A673 (cell line): ENCODE measurements at regions not wholly inside any gene's neighbourhood (a gene's known extent, or its start where the extent isn't known, plus 50 kb on each side); places are given as distances from the start of the nearest gene placed in this dataset.

ENCODE experiments used
- BruUV-seq: library from RNA; stranded (reverse); fragments of 400-500 nt; replicated peaks from 2 replicates; lab custom pipeline; 2021; lab: Mats Ljungman, UMichigan
- CTCF ChIA-PET: fragments of 300-600 bp; sonication (Branson Sonifier 250); formaldehyde crosslinking; loops from one replicate; lab custom pipeline; 2022; ENCODE audit warnings: antibody characterized with exemption; lab: Charles Lee
- POLR2A ChIA-PET: fragments of 300-600 bp; sonication (Branson Sonifier 250); formaldehyde crosslinking; loops from one replicate; lab custom pipeline; 2022; ENCODE audit warnings: antibody characterized with exemption; ENCODE audit not compliant: low non-redundant PET; lab: Charles Lee
- DNase-seq: peaks from one replicate; pipeline ENCODE4 v3.0.0-alpha.2; 2015; ENCODE audit warnings: low spot score
- H3K27ac ChIP-seq: fragments of 200-600 bp; sonication (generic); 2 replicates; pipeline ENCODE4 v1.5.1; 2016; ENCODE audit warnings: mixed run types, low read depth, mild to moderate bottlenecking, mixed read lengths, antibody characterized with exemption, low read length; ENCODE audit not compliant: poor library complexity, severe bottlenecking
- H3K27me3 ChIP-seq: fragments of 200-600 bp; sonication (generic); replicated peaks from 2 replicates; pipeline ENCODE4 v1.6.1; 2017; ENCODE audit warnings: mixed run types, low read depth, mild to moderate bottlenecking, mixed read lengths, antibody characterized with exemption, low read length; ENCODE audit not compliant: insufficient read depth, poor library complexity
- H3K36me3 ChIP-seq: fragments of 200-600 bp; sonication (generic); 2 replicates; pipeline ENCODE4 v1.6.1; 2016; ENCODE audit warnings: mixed run types, mild to moderate bottlenecking, mixed read lengths, antibody characterized with exemption, low read length; ENCODE audit not compliant: insufficient read depth, poor library complexity, severe bottlenecking
- H3K4me1 ChIP-seq: fragments of 200-600 bp; sonication (generic); 2 replicates; pipeline ENCODE4 v1.6.1; 2017; ENCODE audit warnings: mixed run types, mild to moderate bottlenecking, mixed read lengths, antibody characterized with exemption, low read length; ENCODE audit not compliant: insufficient read depth, poor library complexity, severe bottlenecking
- H3K4me3 ChIP-seq: fragments of 200-600 bp; sonication (generic); 2 replicates; pipeline ENCODE4 v1.5.1; 2016; ENCODE audit warnings: low read depth, mixed run types, mild to moderate bottlenecking, mixed read lengths, low read length; ENCODE audit not compliant: poor library complexity, severe bottlenecking
- H3K9me3 ChIP-seq: fragments of 200-600 bp; sonication (generic); 2 replicates; pipeline ENCODE4 v1.6.1; 2016; ENCODE audit warnings: mixed run types, low read depth, mild to moderate bottlenecking, mixed read lengths, antibody characterized with exemption, low read length; ENCODE audit not compliant: poor library complexity, severe bottlenecking
- EZH2 ChIP-seq: fragments of 200-600 bp; sonication (generic); IDR thresholded peaks from 2 replicates; pipeline ENCODE4 v1.6.1; 2017; ENCODE audit warnings: borderline replicate concordance, low read depth, mild to moderate bottlenecking, mixed read lengths, antibody characterized with exemption, low read length; ENCODE audit not compliant: poor library complexity, severe bottlenecking
- intact Hi-C: fragments of 100-400 bp; cut with micrococcal nuclease; formaldehyde crosslinking; loops from one replicate; pipeline ENCODE4 v1.10.0; 2022; ENCODE audit not compliant: unreplicated experiment
- TF ChIP-seq, protein P1 (sequence below): fragments of 300-800, 200-600 bp; sonication (generic); conservative IDR thresholded peaks from 2 replicates; pipeline ENCODE4 v1.5.1; 2017; ENCODE audit warnings: low read depth, mild to moderate bottlenecking, antibody characterized with exemption, low read length, moderate library complexity, mixed read lengths

DNA sequence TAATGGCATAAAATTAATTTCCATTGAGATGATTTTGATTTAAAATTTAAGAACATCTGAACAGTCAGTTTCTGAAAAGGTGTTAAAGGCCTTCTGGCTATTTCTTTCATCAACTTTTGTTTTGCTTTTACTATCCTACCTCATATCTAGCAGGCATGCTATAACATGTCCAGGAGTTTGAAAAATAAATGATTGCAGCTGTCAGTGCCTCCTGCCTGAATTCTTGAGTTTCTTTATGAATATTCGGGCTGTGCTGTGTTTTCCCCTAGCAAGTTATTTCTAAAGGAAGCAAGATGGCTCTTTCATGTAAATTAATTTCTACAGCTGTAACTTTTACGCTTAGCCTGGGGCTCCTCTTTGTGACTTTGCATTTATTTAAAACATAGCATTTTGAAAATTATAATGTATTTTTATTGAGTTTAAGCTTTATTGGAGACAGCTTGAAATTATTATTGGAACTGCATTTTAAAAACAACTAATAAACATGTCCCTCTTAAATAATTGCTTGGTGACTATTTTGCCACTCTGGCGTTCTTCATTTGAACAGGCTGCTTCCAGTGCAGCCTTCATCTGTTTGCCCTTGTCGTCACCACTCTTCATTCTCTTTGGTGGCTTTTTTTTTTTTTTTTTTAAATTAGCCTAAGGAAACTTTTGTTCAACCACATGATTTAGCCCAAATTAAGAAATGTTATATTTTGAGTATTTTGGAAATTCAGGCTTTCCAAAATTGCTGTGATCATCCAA lies 1083.4 kb upstream of the LRRN3 start:
- no peak for TF ChIP-seq EZH2
- TF ChIP-seq, protein P1, sequence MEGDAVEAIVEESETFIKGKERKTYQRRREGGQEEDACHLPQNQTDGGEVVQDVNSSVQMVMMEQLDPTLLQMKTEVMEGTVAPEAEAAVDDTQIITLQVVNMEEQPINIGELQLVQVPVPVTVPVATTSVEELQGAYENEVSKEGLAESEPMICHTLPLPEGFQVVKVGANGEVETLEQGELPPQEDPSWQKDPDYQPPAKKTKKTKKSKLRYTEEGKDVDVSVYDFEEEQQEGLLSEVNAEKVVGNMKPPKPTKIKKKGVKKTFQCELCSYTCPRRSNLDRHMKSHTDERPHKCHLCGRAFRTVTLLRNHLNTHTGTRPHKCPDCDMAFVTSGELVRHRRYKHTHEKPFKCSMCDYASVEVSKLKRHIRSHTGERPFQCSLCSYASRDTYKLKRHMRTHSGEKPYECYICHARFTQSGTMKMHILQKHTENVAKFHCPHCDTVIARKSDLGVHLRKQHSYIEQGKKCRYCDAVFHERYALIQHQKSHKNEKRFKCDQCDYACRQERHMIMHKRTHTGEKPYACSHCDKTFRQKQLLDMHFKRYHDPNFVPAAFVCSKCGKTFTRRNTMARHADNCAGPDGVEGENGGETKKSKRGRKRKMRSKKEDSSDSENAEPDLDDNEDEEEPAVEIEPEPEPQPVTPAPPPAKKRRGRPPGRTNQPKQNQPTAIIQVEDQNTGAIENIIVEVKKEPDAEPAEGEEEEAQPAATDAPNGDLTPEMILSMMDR, result no peak
- Histone ChIP-seq H3K4me3 (no peak overlapping the region), H3K9me3 (no peaks in the 10 kb centered on the region), H3K4me1 (no peaks in the 10 kb centered on the region), H3K27me3 (no peaks in the 10 kb centered on the region), H3K36me3 (no peaks in the 10 kb centered on the region), H3K27ac (no peak overlapping the region)
- intact Hi-C loops, result no loop called here
- CTCF ChIA-PET, result no interaction called here
- BruUV-seq, result no TSS peak
- peak; percentile 3 for DNase-seq
- POLR2A ChIA-PET, result no interaction called here

DNA sequence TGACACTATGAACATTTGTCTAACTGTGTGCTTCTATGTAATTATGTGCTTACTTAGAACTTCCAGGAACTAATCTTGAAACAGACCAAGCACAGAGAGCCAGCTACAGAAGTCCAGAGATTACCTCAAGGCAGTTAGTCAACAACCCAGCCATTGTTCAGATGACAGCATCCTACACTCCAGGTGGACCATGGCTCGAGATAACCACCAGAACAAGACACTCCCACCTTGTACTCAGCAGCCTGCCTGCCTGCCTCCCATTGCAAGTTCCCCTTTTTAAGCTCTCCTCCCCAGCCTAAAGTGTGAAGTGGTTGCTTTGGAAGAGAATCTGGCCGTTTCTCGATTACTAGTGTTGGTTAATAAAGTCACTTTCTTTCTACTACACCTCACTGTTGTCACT lies 1080.6 kb upstream of the LRRN3 start:
- TF ChIP-seq, protein P1, result no peak
- TF ChIP-seq EZH2, result no peak
- H3K27ac ChIP-seq, result no peak overlapping the region
- no peaks in the 10 kb centered on the region for H3K4me1 ChIP-seq
- DNase-seq, result no peak
- no TSS peak for BruUV-seq
- H3K4me3 ChIP-seq, result no peak overlapping the region
- no peaks in the 10 kb centered on the region for H3K27me3 ChIP-seq
- ChIA-PET CTCF (no interaction called here), POLR2A (no interaction called here)
- no peaks in the 10 kb centered on the region for H3K36me3 ChIP-seq
- intact Hi-C loops, result no loop called here
- H3K9me3 ChIP-seq, result no peaks in the 10 kb centered on the region

DNA sequence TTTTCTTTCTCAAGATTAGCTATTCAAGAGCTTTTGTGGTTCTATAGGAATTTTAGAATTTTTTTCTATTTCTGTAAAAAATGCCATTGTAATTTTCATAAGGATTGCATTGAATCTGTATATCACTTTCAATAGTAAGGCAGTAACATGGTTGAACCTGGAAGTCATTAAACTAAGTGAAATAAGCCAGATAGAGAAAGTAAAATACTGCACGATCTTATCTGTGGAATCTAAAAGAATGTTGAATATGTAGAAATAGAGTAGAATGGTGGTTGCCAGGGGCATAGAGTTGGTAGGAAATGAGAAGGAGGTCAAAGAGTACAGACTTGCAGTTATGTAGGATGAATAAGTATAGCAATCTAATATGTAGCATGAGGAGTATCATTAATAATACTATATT lies 1073.5 kb upstream of the LRRN3 start:
- Histone ChIP-seq H3K4me1 (no peaks in the 10 kb centered on the region), H3K4me3 (no peak overlapping the region), H3K27ac (no peak overlapping the region), H3K36me3 (no peaks in the 10 kb centered on the region), H3K9me3 (no peaks in the 10 kb centered on the region), H3K27me3 (no peaks in the 10 kb centered on the region)
- ChIA-PET CTCF (no interaction called here), POLR2A (no interaction called here)
- intact Hi-C loops, result no loop called here
- TF ChIP-seq, protein P1, result no peak
- no TSS peak for BruUV-seq
- no peak for DNase-seq
